ENCODE measurements at regions not wholly inside any gene's neighbourhood (a gene's known extent, or its start where the extent isn't known, plus 50 kb on each side); places are given as distances from the start of the nearest gene placed in this dataset.

DNA sequence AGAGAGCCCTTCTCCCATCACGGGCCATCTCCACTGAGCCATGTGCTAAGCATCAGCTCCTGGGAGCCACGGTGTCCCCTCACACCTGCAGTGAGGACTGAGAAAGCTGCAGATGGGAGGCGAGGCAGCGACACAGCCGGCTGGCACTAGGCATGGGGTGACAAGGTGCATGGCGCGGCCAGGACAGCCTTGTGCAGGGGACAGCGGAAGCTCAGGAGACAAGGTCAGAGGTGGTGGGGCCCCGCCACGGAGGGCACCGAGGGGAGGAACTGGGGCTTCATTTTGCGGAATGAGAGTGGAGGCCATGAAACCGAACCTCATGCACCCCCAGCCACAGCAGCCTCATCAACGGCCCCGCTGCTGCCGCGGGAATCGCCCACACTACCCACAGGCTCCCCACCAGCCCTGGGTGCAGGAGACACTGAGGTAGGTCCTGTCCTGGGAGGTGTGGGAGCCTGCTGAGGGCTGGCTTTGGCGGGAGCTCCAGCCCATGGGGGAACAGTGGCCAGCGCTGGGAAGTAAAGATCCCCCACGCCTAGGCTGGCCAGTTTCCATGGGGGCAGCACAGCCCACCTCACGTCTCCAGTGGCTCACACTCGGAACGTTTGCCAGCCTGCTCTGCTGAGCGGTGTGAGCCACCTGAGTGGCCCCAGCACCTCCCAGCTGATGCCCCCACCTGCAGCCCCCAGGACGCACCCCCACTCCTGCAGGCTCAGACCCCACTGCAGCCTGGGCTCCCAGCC is 71.2 kb upstream of the INSIG1 start:
- 86% methylated on average over 26 of the region's 26 CpGs for WGBS (ENCODE audit: insufficient coverage)
- H3K27me3 ChIP-seq (ENCODE audit: control insufficient read depth, insufficient read depth, low read length) = no peaks in the 10 kb centered on the region
- H3K4me1 ChIP-seq (ENCODE audit: control insufficient read depth, insufficient read depth, low read length) = no peaks in the 10 kb centered on the region
- no peak overlapping the region for H3K4me3 Mint-ChIP-seq
- intact Hi-C loops (cut with micrococcal nuclease) = no loop called here
- H3K4me1 Mint-ChIP-seq = no peaks in the 10 kb centered on the region
- no peak for ATAC-seq
- no peak overlapping the region for H3K27ac ChIP-seq (ENCODE audit: low read length)
- no peaks in the 10 kb centered on the region for H3K36me3 Mint-ChIP-seq
- no peaks in the 10 kb centered on the region for H3K9me3 ChIP-seq (ENCODE audit: control insufficient read depth, insufficient read depth, low read length)
- no peaks in the 10 kb centered on the region for H3K9me3 Mint-ChIP-seq
- H3K27me3 Mint-ChIP-seq (ENCODE audit: low read depth in 2 of 2) = peaks cover 0 to 13% of the 10 kb centered on the region in 2 donors
- H3K4me3 ChIP-seq (ENCODE audit: low read length) = no peak overlapping the region
- H3K36me3 ChIP-seq (ENCODE audit: control insufficient read depth, insufficient read depth, low read length) = no peaks in the 10 kb centered on the region
- TF ChIP-seq, protein P1, sequence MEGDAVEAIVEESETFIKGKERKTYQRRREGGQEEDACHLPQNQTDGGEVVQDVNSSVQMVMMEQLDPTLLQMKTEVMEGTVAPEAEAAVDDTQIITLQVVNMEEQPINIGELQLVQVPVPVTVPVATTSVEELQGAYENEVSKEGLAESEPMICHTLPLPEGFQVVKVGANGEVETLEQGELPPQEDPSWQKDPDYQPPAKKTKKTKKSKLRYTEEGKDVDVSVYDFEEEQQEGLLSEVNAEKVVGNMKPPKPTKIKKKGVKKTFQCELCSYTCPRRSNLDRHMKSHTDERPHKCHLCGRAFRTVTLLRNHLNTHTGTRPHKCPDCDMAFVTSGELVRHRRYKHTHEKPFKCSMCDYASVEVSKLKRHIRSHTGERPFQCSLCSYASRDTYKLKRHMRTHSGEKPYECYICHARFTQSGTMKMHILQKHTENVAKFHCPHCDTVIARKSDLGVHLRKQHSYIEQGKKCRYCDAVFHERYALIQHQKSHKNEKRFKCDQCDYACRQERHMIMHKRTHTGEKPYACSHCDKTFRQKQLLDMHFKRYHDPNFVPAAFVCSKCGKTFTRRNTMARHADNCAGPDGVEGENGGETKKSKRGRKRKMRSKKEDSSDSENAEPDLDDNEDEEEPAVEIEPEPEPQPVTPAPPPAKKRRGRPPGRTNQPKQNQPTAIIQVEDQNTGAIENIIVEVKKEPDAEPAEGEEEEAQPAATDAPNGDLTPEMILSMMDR (IDR thresholded peaks at IDR 0.05) = no peak
- H3K27ac Mint-ChIP-seq = no peak overlapping the region
- DNase-seq = no peak

DNA sequence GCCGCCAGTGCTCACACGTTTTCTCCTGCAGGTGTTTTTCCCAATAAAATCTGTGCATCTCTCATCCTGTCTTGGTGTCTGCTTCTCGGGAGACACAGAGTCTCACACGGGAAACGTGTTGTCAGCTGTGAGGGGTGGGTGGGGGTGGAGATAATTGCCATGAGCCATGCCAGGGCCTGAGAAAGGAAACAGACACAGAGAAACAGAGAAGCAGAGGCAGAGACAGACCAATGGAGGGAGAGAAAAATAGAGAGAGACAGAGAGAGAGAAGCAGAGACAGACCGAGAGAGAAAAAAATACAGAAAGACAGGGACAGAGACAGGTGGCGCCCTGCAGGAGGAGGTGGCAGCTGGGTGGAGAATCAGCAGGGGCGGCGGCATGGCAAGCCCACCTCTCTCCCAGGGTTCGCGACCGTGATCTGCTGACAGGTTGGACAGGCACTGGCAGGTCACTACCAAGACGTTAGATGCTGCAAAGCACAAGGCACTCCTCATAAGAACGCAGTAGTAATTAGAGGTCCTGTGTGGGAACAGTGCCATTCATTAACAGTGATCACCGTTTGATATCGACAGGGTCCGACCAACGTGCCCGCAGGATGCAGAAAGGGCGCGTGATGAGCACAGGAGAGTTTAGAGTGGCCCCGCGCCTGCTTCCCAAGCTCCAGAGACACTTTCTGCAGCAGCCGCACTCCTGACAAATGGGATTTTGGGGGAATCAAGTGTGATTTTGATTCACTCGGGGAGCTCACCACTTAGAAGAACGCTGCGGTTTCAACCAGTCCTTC is 70.5 kb upstream of the INSIG1 start:
- Mint-ChIP-seq H3K36me3 (no peaks in the 10 kb centered on the region), H3K27me3 (ENCODE audit: low read depth in 2 of 2) (peaks cover 0 to 13% of the 10 kb centered on the region in 2 donors), H3K9me3 (no peaks in the 10 kb centered on the region), H3K4me1 (no peaks in the 10 kb centered on the region), H3K27ac (no peak overlapping the region), H3K4me3 (no peak overlapping the region)
- Histone ChIP-seq H3K9me3 (ENCODE audit: control insufficient read depth, insufficient read depth, low read length) (no peaks in the 10 kb centered on the region), H3K36me3 (ENCODE audit: control insufficient read depth, insufficient read depth, low read length) (no peaks in the 10 kb centered on the region), H3K27ac (ENCODE audit: low read length) (no peak overlapping the region), H3K4me3 (ENCODE audit: low read length) (no peak overlapping the region), H3K4me1 (ENCODE audit: control insufficient read depth, insufficient read depth, low read length) (no peaks in the 10 kb centered on the region), H3K27me3 (ENCODE audit: control insufficient read depth, insufficient read depth, low read length) (no peaks in the 10 kb centered on the region)
- intact Hi-C loops (cut with micrococcal nuclease) = no loop called here
- DNase-seq (no peak), ATAC-seq (no peak)
- 87% methylated on average over 27 of the region's 27 CpGs for WGBS (ENCODE audit: insufficient coverage)
- TF ChIP-seq, protein P1 (IDR thresholded peaks at IDR 0.05) = no peak

DNA sequence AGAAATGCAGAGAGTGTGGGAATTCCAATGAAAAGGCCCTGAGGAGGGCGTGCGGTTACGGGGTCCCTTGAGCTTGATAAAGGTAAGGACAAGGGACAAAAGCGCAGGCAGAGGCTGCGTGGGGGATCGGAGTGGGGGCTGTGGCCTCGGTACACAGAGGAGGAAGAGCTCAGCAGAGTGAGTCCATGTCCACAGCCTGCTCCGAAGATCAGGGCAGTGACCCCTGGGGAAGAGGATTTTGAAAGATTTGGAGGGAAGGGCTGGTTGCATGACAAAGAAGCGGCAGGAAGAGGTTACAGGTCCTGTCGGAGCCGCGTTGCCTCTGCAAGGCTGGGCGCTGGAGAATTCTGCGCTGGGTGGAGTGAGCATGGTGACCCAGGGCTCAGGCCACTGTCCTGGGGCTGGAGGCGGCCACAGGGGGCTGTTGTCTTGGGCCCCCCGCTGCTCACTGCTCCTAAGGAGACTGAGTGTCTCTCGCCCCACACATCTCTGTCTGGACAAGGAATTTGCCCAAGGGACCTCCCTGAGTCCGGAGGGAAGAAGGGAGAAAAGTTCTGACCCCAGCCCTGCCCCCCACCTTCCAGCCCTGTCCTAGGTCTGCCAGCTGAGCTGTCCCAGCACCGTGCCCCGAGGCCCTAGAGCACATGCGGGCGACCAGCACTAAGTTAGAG is 69.8 kb upstream of the INSIG1 start:
- no peak overlapping the region for H3K27ac ChIP-seq (ENCODE audit: low read length)
- Mint-ChIP-seq H3K27ac (no peak overlapping the region), H3K36me3 (no peaks in the 10 kb centered on the region), H3K4me3 (no peak overlapping the region), H3K4me1 (no peaks in the 10 kb centered on the region), H3K27me3 (ENCODE audit: low read depth in 2 of 2) (peaks cover 0 to 13% of the 10 kb centered on the region in 2 donors), H3K9me3 (no peaks in the 10 kb centered on the region)
- DNase-seq = no peak
- intact Hi-C loops (cut with micrococcal nuclease) = no loop called here
- ATAC-seq = no peak
- H3K9me3 ChIP-seq (ENCODE audit: control insufficient read depth, insufficient read depth, low read length) = no peaks in the 10 kb centered on the region
- H3K36me3 ChIP-seq (ENCODE audit: control insufficient read depth, insufficient read depth, low read length) = no peaks in the 10 kb centered on the region
- H3K4me3 ChIP-seq (ENCODE audit: low read length) = no peak overlapping the region
- WGBS (ENCODE audit: insufficient coverage) = 92% methylated on average over 22 of the region's 22 CpGs
- TF ChIP-seq, protein P1 (IDR thresholded peaks at IDR 0.05) = no peak
- no peaks in the 10 kb centered on the region for H3K27me3 ChIP-seq (ENCODE audit: control insufficient read depth, insufficient read depth, low read length)
- H3K4me1 ChIP-seq (ENCODE audit: control insufficient read depth, insufficient read depth, low read length) = no peaks in the 10 kb centered on the region

All from natural killer cell (primary cell).